DMS 273 treated with DMSO at 0.1 percent for 48 hours (cell line): ENCODE measurements at regions not wholly inside any gene's neighbourhood (a gene's known extent, or its start where the extent isn't known, plus 50 kb on each side); places are given as distances from the start of the nearest gene placed in this dataset.

Experiments
- DNase-seq: peaks from one replicate; lab custom pipeline; 2025; lab: John Stamatoyannopoulos, UW

DNA sequence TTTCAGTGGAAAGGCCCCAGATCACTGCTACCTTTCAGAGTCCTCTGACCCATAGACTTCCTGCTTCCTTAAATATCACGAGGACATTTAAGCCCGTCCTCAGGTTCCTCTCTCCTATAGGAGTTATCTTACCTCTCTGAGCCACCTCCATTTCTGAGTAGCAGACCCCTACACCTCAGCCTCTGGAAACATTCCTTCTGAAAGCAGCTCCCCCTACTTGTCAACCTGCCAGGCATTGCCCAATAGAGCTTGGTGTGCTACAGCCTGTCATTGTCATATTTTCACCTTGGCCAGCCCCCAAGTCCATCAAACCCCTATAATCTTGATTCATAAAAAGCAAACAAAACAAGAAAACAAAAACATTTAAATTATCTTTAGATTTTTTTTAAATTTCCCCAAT is 717.9 kb upstream of the SLC8A1 start:
- no peak for DNase-seq

DNA sequence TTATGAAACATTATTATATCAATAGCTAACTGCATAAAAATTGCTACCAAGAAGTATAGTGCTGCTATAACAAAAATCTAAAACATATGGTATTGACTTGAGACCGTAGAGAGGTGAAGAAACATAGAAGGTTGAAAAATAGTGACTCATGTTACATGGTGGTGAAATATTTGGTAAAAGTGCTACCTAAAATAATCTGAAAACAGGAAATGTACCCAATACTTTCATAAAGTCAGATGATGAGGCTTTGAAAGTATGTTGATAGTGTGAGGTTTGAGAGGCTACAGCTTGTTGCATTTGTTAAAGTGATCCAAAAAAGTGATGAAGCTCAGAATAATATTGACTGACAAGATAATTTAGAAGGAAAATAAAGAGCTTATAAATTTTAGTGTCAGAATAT is 718.7 kb upstream of the SLC8A1 start:
- no peak for DNase-seq

DNA sequence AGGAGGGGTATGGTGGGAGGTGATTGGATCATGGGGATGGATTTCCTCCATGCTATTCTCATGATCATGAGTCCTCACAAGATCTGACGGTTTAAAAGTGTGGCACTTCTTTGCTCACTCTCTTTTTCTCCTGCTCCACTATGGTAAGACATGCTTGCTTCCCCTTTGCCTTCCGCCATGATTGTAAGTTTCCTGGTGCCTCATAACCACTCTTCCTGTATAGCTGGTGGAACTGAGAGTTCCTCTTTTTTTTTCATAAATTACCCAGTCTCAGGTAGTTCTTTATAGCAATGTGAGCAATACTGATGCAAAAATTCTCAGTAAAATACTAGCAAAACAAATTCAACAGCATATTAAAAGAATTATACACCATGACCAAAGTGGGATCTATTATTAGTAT is 728.5 kb upstream of the SLC8A1 start:
- DNase-seq, result no peak

DNA sequence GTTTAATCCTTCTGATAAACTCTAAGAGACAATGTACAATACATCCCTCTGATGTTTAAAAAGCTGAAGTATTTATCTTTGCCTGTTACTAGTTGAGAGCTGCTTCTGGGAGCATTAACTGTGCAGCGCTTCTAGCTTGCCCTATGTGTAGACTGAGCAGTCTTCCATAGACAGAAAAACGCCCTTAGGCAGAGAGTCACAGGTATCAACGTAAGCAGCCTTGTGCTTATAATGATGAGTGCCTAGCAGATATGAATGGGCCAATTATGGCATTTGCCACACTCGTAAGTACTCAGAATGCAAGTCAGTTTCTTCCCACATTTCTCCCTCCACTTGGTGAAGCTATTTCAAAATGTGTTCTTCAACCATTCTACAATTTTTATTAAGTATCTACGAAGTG is 731.1 kb upstream of the SLC8A1 start:
- no peak for DNase-seq

DNA sequence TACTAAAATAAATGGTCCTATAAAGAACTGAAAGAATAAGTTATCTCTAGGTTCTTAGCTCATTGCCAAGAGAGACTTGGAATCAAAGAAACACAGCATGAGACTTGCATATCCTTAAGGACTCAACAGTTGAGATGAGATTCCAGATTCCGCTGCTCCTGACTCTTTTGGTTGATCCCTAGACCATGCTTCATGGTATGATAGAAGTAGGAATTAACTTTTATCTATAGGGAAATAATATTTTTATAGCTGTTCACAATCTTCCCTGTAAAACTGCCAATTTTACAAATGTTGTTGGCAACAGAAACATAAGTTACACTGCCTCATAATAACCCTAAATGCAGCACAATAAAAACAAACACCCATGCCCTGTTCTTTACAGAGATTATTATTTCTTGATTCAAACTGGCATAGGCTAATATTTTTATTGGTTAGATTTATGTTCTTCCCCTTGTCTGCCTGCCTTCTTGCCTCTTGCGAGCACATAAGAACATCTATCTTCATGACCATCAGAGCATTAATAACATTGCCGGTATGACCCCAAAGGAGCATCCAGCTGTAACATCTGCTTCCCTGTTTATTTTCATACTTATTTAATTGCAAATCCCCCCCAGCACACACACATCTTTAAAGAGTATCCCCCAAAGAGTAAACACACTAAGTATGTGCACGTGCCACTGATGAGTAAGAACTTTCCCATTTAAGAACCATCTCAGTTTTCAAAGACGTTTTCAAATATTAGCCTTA is 735.7 kb upstream of the SLC8A1 start:
- no peak for DNase-seq

DNA sequence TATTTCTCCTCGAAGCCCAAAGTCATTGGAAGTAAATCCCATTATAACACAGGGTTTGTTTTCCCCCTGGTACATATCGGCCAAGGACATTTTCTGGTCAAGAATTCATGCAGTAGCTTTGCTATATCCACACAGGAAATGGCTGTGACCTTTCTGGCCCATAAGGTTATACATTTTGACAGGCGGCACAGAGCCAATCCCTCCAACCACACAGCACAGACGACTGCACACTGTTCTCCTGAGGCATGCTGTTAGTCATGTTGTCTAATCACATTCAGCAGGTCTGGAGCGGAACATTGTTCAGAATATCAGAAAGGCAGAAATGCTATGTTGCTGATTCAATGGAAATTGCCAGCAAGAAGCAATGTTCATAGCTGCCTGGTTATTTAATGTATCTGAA is 742.3 kb upstream of the SLC8A1 start:
- no peak for DNase-seq

DNA sequence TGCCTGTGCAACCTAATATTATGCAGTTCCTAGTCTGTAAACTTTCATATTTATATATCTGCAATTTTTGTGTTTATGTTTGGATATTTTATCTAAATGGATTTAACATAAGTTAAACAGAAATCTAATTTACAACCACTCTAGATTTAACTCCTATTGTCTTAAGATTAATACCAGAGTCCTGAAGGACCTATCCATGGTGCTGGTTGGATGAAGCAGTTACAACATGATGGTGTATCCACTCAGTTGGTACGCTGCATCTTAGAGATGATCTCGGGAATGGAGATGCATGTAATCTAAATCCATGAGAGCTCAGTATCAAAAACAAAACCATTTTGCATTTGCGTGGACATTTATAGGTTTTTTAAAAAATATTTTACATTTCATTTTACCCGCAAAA is 745.9 kb upstream of the SLC8A1 start:
- no peak for DNase-seq

DNA sequence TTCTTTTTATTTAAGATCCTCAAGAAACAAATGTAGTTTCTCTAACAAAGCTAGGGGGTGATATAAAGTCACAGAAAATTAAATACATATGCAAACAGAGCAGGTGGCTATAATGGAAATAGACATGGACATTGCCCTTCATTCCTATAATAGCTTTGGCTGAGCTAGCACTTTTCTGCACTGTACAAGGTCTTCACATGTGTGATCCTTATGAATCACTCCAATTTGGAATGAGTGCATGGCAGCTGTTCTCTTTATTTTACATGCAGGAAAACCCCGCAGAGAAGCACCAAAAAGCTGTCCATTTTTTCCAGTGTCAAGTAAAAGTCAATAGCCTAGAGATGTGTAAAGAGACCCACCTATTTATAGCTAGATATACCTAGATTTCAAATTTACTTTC is 747.4 kb upstream of the SLC8A1 start:
- DNase-seq, result no peak

DNA sequence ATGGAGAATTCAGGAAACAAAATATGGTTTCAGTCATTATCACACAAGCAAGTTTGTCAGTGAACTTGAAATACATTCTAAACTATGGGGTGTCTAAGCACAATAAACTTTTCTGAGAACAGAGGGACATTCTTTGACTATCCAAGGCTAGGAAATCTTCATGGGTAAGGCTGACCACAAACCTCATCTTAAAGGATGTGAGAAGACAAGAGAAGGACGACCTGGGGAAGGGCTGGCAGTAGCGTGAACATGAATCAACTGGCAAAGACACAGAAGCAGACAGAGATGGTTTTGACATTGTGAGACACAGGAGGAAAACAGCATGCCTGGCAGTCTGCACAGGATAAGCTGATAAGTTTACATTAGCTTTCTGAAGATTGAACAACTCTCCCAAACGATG is 752.4 kb upstream of the SLC8A1 start:
- DNase-seq, result no peak

DNA sequence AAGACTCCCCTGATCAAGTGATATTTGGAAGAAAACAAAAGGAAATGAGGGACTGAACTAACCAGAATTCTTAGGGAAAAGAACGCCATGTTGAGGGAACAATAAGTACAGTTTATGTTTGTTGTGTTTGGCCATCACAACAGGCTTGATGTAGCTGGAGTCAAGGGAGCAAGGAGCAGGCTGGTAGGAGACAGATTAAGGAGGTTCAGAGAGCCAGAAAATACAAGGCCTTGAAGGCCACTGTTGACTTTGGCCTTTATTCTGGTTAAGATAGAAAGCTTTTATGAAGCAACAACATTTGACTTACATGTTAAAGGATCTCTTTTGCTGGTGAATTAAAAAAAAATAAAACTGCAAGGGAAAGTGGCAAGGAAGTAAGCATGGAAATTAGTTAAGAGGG is 754.1 kb upstream of the SLC8A1 start:
- no peak for DNase-seq

DNA sequence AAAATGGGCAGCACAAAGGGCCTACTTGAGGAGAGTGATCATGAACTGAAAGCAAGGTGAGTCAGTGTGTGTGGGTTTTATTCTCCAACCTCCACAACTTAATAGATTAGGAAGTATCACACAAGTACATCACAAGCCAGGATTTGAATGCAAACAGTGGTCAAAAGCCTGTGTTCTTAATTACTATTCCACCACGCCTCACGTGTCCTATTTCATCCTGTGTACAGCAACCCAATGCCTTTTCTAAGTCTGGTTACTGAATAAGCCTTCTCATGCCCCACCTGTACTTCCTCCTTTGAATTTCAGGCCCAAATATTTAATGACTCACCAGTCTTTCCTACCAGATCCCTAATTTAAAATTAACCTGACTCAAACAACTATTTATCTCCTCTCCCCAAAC is 755.7 kb upstream of the SLC8A1 start:
- no peak for DNase-seq

DNA sequence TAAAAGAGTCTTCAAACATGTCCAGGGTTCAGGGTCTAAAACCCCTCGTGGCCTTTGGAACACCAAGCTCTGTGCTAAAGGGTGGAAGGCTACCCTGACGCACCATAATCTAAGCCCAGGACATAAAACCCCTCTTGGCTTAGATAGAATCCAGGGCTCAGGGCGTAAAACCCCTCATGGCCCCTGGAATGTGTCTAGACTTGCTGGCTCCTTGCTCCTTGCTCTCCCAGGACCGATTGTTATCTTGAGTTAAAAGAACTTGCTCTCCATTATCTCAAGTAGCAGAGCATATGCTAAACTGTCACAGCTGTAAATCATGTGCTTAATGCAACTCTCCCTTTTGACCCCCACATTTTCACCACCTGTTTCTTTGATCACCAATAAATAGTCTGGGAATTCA is 758.1 kb upstream of the SLC8A1 start:
- DNase-seq, result peak; percentile 8

DNA sequence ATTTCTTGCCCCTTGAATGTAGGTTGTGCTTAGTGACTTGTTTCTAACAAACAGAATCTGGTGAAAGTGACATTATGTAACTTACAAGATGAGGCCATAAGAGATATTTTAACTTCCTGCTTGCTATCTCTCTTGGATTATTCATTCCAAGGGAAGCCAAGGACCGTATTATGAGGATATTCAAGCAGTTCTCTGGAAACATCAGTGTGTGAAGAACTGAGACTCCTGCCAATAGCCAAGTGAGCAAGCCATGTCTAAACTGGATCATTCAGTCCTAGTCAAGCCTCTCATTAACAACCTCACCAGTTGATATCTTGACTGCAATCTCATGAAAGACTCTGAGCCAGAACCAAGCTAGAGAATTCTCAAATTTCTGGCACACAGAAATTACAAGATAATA is 765.1 kb upstream of the SLC8A1 start:
- DNase-seq, result no peak

DNA sequence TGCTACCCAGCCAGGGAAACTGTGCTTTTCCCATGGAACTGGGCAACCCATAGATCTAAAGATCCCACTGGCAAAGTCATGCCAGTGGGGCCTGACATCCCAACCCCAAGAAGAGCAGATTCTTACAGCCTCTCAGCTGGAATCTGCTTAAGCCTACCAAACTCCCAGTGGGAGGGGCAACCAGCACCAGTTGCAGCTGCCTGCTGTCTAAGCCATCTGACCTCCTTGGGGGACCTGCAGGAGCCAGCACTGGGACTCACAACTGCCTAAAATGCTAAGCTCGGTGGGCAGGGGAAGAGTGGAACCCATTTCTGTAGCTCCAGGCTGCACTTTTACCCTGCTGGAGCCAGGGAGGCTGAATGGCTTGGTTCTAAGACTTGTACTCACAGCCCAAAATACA is 770.7 kb upstream of the SLC8A1 start:
- peak; percentile 25 for DNase-seq

DNA sequence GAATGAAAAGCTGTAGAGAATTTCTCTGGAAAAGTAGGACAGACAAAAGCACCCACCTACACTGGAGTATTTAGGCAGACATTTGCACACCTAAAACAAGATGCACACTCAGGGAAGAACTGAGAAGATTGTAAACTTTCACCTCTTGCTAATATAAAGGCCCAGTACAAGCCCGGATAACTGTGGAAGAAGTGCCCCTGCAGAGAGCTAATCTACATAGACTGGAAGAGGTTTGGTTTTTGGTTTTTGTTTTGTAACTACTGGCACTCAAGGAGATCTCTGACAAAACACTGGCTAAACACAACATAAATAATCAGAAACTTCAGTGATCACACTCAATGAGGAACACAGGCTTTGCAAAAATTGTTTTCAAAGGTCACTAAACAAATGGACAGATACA is 782.2 kb upstream of the SLC8A1 start:
- no peak for DNase-seq

DNA sequence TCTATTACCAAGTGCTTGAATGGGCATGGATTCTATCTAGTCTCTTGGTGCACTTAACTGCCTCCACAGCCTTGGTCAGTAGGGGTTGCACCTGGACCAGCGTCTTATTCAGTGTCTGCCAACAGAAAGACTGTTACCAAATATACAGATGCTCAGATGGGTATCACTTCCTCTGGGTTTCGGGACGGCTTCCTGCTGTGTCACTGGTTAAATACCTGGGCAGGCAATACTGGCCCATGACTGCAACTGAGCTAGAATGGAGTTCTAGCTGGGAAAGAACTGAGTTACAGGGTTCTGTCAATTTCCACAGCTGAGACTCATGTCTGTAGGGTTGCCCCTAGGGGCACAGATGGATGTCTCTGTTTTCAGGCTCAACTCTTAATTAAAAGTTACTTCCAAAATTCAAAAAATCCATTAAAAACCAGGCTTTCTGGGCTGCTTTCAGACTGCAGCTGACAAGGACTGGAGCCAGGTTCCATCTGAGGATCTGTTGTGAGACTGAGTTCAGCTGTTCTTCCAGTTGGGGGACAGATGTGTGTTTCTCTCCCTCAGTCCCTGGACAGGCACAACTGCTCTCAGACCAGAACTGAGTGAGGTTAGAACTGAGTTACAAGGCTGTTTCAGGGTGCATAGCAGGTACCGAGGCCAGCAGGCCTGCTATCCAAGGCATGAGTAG is 789.6 kb upstream of the SLC8A1 start:
- no peak for DNase-seq

DNA sequence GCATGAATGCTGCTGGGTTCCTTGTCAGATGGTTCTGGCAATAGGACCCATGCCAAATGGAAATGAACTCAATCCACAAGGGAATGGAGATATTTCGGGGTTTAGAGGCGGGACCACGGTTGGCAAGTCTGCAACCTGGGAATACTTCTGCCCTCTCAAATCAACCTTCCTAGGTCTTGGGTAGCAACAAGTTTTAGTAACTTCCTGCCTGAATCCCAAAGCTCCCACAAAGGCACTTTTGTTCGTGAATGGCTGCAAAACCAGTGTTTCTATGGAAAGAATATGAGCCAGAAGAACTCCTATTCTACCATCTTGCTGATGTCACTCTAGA is 790.1 kb upstream of the SLC8A1 start:
- DNase-seq, result no peak

DNA sequence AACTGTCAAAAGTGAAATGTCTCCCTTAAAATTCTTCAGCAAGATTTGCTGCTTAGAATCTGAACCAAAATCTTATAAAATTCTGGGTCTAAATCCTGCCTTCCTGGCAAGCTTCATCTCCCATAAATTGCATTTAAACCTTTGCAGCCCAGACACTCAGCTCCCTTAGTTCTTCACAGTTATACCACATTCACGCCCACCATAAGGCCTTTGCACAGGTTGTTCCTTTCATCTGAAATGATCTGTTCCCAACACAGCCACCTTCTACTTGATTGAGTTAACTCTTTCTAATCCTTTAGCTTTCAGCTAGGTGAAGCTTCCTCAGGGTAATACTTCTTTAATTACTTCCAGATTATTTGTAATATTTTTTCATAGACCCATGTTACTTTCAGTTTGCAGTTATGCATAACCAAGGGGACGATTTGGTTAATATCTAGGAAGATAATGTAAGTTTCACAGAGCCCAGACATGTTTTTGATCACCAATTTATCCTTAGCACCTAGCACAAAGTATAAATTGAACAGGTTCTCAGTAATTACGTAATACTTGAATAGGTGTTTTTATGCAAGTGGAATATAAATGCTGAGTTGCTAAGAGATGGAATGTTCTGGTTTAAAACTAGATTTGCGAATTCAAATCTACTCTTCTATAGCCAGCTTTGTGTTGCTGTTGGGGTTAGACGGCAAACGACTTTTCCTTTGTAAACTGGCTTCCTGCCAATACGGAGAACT is 779.7 kb upstream of the PKDCC start:
- no peak for DNase-seq

DNA sequence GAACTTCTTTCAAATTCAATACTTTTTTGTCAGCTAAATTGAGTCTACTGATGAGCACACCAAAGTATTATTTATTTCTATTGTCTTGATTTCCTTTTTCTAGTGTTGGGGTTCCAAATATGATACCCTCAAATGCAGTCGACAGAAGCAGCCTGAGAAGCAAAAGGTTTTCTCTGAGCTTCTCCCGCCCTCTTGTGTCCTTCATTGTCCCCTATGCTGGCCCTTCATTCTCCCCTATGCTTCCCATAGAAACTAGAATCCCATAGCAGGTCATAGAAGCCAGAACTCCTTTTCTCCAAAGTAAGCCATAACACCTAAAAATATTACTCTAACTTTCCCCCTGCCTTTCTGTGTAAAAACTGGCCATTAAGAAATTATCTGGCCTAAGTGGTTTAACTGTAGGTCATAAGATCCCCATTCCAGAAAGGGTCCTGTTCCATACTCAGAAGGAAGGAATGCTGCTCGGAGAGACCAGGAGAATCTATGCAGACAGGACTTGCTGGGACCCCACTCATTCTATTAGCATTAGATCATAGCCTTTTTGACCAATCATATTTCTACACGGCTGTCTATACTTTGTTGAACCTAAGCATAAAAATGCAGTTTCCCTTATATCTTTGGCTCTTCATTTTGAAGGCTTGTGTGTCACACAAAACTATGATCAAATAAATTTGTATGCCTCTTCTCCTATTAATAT is 764.6 kb upstream of the PKDCC start:
- DNase-seq, result no peak

DNA sequence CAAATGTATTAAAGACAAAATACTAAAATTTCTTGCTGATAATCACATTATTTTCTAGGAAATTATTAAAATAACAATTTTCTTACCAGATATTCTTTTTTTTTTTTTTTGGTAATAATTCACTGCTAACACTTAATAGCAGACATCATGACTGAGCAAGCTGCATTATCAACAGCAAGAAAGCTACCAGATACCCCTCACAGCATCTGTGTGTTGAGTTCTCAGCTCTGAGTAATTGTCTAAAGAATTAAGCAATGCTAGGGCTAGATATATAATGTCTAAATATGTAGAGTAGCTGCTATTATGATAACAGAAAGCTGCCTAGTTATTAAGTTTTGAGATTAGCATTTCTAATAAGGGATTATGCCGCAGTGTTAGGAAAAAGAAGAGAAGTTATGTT is 754.3 kb upstream of the PKDCC start:
- DNase-seq, result no peak

DNA sequence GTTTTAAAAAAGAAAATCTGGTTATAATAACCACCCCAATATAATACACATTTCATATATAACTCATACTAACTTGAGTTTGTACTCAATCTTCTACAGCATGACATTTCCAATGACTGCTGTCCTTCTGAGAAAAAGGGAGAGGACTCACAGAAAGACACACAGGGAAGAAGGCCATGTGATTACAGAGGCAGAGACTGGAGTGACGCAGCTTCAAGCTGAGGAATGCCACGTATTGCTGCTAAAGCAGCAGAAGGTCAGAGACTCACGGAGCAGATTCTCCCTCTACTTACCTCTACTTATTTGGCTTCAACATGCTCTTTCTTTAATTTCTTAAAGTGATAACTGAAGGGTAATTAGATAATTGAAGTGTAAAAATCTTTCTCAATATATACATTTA is 753.5 kb upstream of the PKDCC start:
- no peak for DNase-seq

DNA sequence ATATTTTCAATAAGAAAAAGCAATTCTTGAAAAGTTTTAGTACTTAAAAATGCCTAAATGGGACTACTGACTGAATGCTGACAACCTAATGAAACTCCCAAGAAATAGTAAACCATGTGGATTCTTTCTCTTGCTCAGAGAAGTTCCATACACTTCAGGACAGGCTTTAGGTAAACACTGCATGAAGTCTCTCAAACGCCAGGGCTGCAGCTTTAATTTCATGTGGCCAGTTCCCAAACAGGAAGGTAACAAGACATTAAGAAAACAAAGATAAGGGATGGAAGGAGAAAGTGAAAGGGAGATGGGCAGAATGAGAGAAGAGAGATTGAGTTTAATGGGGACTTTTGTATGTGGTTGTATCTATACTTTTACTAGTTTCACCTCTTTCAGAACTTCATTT is 734.7 kb upstream of the PKDCC start:
- no peak for DNase-seq

DNA sequence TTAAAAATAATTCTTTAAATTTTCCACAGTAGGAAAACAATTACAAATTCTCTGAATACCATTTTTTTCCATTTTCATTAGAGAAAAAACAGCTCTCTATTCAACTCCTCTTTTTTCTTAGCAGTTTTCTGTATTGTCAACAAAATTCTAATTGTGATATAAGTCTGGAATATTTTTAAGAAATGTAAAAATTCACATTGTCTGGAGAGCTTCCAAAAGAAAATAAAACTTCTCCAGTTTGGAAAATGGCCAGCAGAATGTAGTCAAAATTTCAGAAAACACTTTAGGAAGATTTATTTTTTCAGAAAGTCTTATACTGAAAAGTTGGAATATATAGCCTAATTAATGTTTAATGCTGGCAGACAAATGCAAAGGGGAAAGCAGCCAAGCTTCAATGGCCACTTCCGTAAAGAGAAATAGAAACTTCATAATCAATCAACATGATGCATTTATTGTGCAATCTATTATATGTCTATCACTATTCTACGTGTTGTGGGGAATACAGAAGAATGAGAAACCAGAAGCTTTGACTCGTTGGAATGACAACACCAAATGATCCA is 733.2 kb upstream of the PKDCC start:
- no peak for DNase-seq
